ENCODE measurements at regions not wholly inside any gene's neighbourhood (a gene's known extent, or its start where the extent isn't known, plus 50 kb on each side); places are given as distances from the start of the nearest gene placed in this dataset.

DNA sequence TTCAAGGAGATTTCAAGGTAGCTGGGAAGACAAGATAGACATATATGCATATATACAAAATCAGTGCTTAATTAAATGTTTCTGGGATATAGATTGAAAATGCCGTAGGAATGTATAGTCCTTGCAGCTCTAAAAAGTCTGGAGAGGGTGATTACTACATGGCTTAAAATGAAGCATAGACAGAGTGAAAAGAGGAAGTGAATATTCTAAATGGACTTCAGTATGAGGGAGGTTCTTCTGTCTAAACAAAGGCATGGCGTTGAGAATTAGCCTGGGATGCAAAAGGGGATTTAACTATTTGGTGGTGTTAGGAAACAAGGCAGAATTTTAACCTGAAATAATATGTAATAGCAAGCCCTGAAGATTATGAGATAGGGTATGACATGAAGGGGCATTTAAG is 141.5 kb upstream of the FRMPD4 start:
- Histone ChIP-seq H3K4me2 (ENCODE audit: control insufficient read depth, extremely low read depth, insufficient read depth, low read depth, low read length) (no peak overlapping the region), H3K36me3 (ENCODE audit: control insufficient read depth in 2 of 2, extremely low read depth in 1 of 2, insufficient read depth in 2 of 2, low read length in 2 of 2) (no peaks in the 10 kb centered on the region), H3K27me3 (ENCODE audit: control insufficient read depth, extremely low read depth, insufficient read depth, low read length) (no peaks in the 10 kb centered on the region), H3K9me1 (ENCODE audit: control insufficient read depth, extremely low read depth, insufficient read depth, low read length) (no peaks in the 10 kb centered on the region), H3K9ac (ENCODE audit: control insufficient read depth, extremely low read depth, insufficient read depth, low read length) (no peak overlapping the region), H3K4me1 (ENCODE audit: control insufficient read depth, extremely low read depth, insufficient read depth, low read length) (no peaks in the 10 kb centered on the region), H3K27ac (ENCODE audit: control insufficient read depth, insufficient read depth, low read length) (no peak overlapping the region), H3K9me3 (ENCODE audit: control insufficient read depth, low read depth, low read length) (no peaks in the 10 kb centered on the region), H3K4me3 (ENCODE audit: control insufficient read depth in 2 of 3, extremely low read depth in 1 of 3, insufficient read depth in 2 of 3, low read depth in 1 of 3, low read length in 3 of 3) (no peak overlapping the region), H3K79me2 (ENCODE audit: control insufficient read depth, insufficient read depth, low read length) (no peaks in the 10 kb centered on the region), H4K20me1 (ENCODE audit: control insufficient read depth, extremely low read depth, insufficient read depth, low read length) (no peaks in the 10 kb centered on the region), H2AFZ (ENCODE audit: control insufficient read depth, low read length) (no peak overlapping the region)
- TF ChIP-seq, protein P1, sequence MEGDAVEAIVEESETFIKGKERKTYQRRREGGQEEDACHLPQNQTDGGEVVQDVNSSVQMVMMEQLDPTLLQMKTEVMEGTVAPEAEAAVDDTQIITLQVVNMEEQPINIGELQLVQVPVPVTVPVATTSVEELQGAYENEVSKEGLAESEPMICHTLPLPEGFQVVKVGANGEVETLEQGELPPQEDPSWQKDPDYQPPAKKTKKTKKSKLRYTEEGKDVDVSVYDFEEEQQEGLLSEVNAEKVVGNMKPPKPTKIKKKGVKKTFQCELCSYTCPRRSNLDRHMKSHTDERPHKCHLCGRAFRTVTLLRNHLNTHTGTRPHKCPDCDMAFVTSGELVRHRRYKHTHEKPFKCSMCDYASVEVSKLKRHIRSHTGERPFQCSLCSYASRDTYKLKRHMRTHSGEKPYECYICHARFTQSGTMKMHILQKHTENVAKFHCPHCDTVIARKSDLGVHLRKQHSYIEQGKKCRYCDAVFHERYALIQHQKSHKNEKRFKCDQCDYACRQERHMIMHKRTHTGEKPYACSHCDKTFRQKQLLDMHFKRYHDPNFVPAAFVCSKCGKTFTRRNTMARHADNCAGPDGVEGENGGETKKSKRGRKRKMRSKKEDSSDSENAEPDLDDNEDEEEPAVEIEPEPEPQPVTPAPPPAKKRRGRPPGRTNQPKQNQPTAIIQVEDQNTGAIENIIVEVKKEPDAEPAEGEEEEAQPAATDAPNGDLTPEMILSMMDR (optimal IDR thresholded peaks at IDR 0.05 in 1 of 3, IDR thresholded peaks at IDR 0.05 in 1 of 3, conservative IDR thresholded peaks at IDR 0.05 in 1 of 3; ENCODE audit: extremely low read depth in 1 of 3, insufficient read depth in 2 of 3, low read length in 3 of 3) = no peak
- no peak for TF ChIP-seq EZH2 (IDR thresholded peaks at IDR 0.05; ENCODE audit: low read length)
- DNase-seq (ENCODE audit: low read depth, low spot score) (no peak), FAIRE-seq (no peak)
- dilution Hi-C loops (cut with MboI; ENCODE audit: extremely low pct_ligation_motif_present, low sequenced_read_pairs) = no loop called here

DNA sequence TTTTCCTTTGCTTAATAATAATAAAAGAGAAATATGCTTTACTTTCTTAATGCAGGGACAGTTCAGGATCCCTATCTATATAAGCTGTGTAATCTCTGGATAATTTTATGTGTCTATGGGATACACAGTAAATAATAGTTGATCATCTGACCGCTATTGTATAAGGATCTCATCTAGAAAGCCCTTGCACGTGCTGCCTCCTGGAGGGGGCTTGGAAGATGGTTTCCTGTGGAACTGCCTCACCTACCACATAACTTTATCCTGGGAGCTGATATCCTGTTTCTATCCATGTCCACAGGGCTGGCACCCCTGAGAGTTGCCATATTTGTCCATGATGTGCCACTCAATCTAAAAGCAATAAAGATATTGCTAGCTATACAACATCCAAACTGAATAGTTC is 139.3 kb upstream of the FRMPD4 start:
- FAIRE-seq (no peak), DNase-seq (ENCODE audit: low read depth, low spot score) (no peak)
- H3K79me2 ChIP-seq (ENCODE audit: control insufficient read depth, insufficient read depth, low read length) = no peaks in the 10 kb centered on the region
- H3K9me1 ChIP-seq (ENCODE audit: control insufficient read depth, extremely low read depth, insufficient read depth, low read length) = no peaks in the 10 kb centered on the region
- dilution Hi-C loops (cut with MboI; ENCODE audit: extremely low pct_ligation_motif_present, low sequenced_read_pairs) = no loop called here
- TF ChIP-seq EZH2 (IDR thresholded peaks at IDR 0.05; ENCODE audit: low read length) = no peak
- TF ChIP-seq, protein P1 (optimal IDR thresholded peaks at IDR 0.05 in 1 of 3, IDR thresholded peaks at IDR 0.05 in 1 of 3, conservative IDR thresholded peaks at IDR 0.05 in 1 of 3; ENCODE audit: extremely low read depth in 1 of 3, insufficient read depth in 2 of 3, low read length in 3 of 3) = peak in 1 of 3 experiments; percentile 2
- H3K27me3 ChIP-seq (ENCODE audit: control insufficient read depth, extremely low read depth, insufficient read depth, low read length) = no peaks in the 10 kb centered on the region
- no peak overlapping the region for H3K27ac ChIP-seq (ENCODE audit: control insufficient read depth, insufficient read depth, low read length)
- H3K4me2 ChIP-seq (ENCODE audit: control insufficient read depth, extremely low read depth, insufficient read depth, low read depth, low read length) = no peak overlapping the region
- no peaks in the 10 kb centered on the region for H4K20me1 ChIP-seq (ENCODE audit: control insufficient read depth, extremely low read depth, insufficient read depth, low read length)
- no peaks in the 10 kb centered on the region for H3K9me3 ChIP-seq (ENCODE audit: control insufficient read depth, low read depth, low read length)
- H3K4me3 ChIP-seq (ENCODE audit: control insufficient read depth in 2 of 3, extremely low read depth in 1 of 3, insufficient read depth in 2 of 3, low read depth in 1 of 3, low read length in 3 of 3) = no peak overlapping the region
- H3K9ac ChIP-seq (ENCODE audit: control insufficient read depth, extremely low read depth, insufficient read depth, low read length) = no peak overlapping the region
- no peak overlapping the region for H2AFZ ChIP-seq (ENCODE audit: control insufficient read depth, low read length)
- H3K4me1 ChIP-seq (ENCODE audit: control insufficient read depth, extremely low read depth, insufficient read depth, low read length) = no peaks in the 10 kb centered on the region
- H3K36me3 ChIP-seq (ENCODE audit: control insufficient read depth in 2 of 2, extremely low read depth in 1 of 2, insufficient read depth in 2 of 2, low read length in 2 of 2) = no peaks in the 10 kb centered on the region
